ENCODE measurements at regions not wholly inside any gene's neighbourhood (a gene's known extent, or its start where the extent isn't known, plus 50 kb on each side); places are given as distances from the start of the nearest gene placed in this dataset.
"Not testable (repeated sequence)": the region's sequence is repeated elsewhere in the genome, so short reads cannot be mapped to it uniquely, and the experiment has no call there.

- DNase-seq (ENCODE audit: low spot score) = peak; percentile 25
Measured at GRCh38 chr20:53693262-53693871, 99.7 kb upstream of the ZNF217 start.

GRCh38 chr20:53692465-53693067 is 98.9 kb upstream of the ZNF217 start:
- DNase-seq (ENCODE audit: low spot score) = no peak

- DNase-seq (ENCODE audit: low spot score) = no peak
Measured at GRCh38 chr20:53691811-53692192, 98.2 kb upstream of the ZNF217 start.

GRCh38 chr20:53691060-53691810 is 97.6 kb upstream of the ZNF217 start:
- no peak for DNase-seq (ENCODE audit: low spot score)

- DNase-seq (ENCODE audit: low spot score) = no peak
Measured at GRCh38 chr20:53688085-53688484, 94.4 kb upstream of the ZNF217 start.

GRCh38 chr20:53685070-53685595 is 91.5 kb upstream of the ZNF217 start:
- no peak for DNase-seq (ENCODE audit: low spot score)

- DNase-seq (ENCODE audit: low spot score) = no peak
Measured at GRCh38 chr20:53683506-53683905, 89.9 kb upstream of the ZNF217 start.

GRCh38 chr20:53681352-53682212 is 87.9 kb upstream of the ZNF217 start:
- no peak for DNase-seq (ENCODE audit: low spot score)

GRCh38 chr20:53679597-53680309 is 86.1 kb upstream of the ZNF217 start:
- no peak for DNase-seq (ENCODE audit: low spot score)

- DNase-seq (ENCODE audit: low spot score) = no peak
Measured at GRCh38 chr20:53678990-53679596, 85.5 kb upstream of the ZNF217 start.

- no peak for DNase-seq (ENCODE audit: low spot score)
Measured at GRCh38 chr20:53678315-53678989, 84.8 kb upstream of the ZNF217 start.

- peak; percentile 46 for DNase-seq (ENCODE audit: low spot score)
Measured at GRCh38 chr20:53677447-53678314, 84.0 kb upstream of the ZNF217 start.

- DNase-seq (ENCODE audit: low spot score) = no peak
Measured at GRCh38 chr20:53676987-53677386, 83.3 kb upstream of the ZNF217 start.

GRCh38 chr20:53676519-53676822 is 82.8 kb upstream of the ZNF217 start:
- no peak for DNase-seq (ENCODE audit: low spot score)

GRCh38 chr20:53672484-53673129 is 79.0 kb upstream of the ZNF217 start:
- no peak for DNase-seq (ENCODE audit: low spot score)

- DNase-seq (ENCODE audit: low spot score) = no peak
Measured at GRCh38 chr20:53671370-53671769, 77.7 kb upstream of the ZNF217 start.

- not testable (repeated sequence) for DNase-seq (ENCODE audit: low spot score)
Measured at GRCh38 chr20:53669517-53670313, 76.1 kb upstream of the ZNF217 start.

- DNase-seq (ENCODE audit: low spot score) = no peak
Measured at GRCh38 chr20:53668992-53669391, 75.4 kb upstream of the ZNF217 start.

Data from CD4-positive, alpha-beta T cell treated with Interleukin-6 at 100 ng/mL for 8 hours (primary cell).